Colonic mucosa (tissue), 4 donors: ENCODE measurements at regions not wholly inside any gene's neighbourhood (a gene's known extent, or its start where the extent isn't known, plus 50 kb on each side); places are given as distances from the start of the nearest gene placed in this dataset.

Experiments
- DNase-seq: peaks from one replicate; pipeline ENCODE4 v3.0.0-alpha.2; 2020
- H3K27ac ChIP-seq: fragments of 200-600 bp; one replicate; pipeline ENCODE4 v1.8.0; 2021
- H3K27me3 ChIP-seq: fragments of 200-600 bp; one replicate; pipeline ENCODE4 v1.8.0; 2021
- H3K36me3 ChIP-seq: fragments of 200-600 bp; one replicate; pipeline ENCODE4 v1.8.0; 2021
- H3K4me1 ChIP-seq: fragments of 200-600 bp; one replicate; pipeline ENCODE4 v1.8.0; 2021; ENCODE audit warnings: mild to moderate bottlenecking
- H3K4me3 ChIP-seq: fragments of 200-600 bp; one replicate; pipeline ENCODE4 v1.8.0; 2021
- H3K9ac ChIP-seq, 2 donors: one replicate each; pipeline ENCODE4 v1.7.0; 2013; ENCODE audit warnings: control low read depth in 2 of 2, low read depth in 2 of 2, low read length in 2 of 2
- H3K9me3 ChIP-seq: fragments of 200-600 bp; one replicate; pipeline ENCODE4 v1.8.0; 2021
- CTCF ChIP-seq: fragments of 200-600 bp; IDR thresholded peaks from one replicate; pipeline ENCODE4 v1.8.0; 2022; ENCODE audit warnings: antibody characterized with exemption, mild to moderate bottlenecking
- intact Hi-C: fragments of 100-400 bp; cut with DNase I; formaldehyde crosslinking; loops from one replicate; pipeline ENCODE4 v1.14.1; 2022
- donor health status: healthy.
- donor health status: DM: no; HTN: no; CAD: no.
- donor health status: DM: no; HTN: no; CAD: no.

- Histone ChIP-seq H3K4me3 (no peak overlapping the region), H3K36me3 (no peaks in the 10 kb centered on the region), H3K27me3 (no peaks in the 10 kb centered on the region), H3K4me1 (no peaks in the 10 kb centered on the region), H3K27ac (no peak overlapping the region), H3K9me3 (no peaks in the 10 kb centered on the region), H3K9ac (no peak overlapping the region)
- no peak for TF ChIP-seq CTCF
- intact Hi-C loops: no loop called here
- no peak for DNase-seq
These were observed 1038.2 kb downstream of the MCTP2 start for GRCh38 chr15:95269242-95270183.

GRCh38 chr15:95274101-95274500 is 1042.7 kb downstream of the MCTP2 start:
- Histone ChIP-seq H3K27me3 (no peaks in the 10 kb centered on the region), H3K4me3 (no peak overlapping the region), H3K36me3 (no peaks in the 10 kb centered on the region), H3K9me3 (no peaks in the 10 kb centered on the region), H3K9ac (no peak overlapping the region), H3K4me1 (no peaks in the 10 kb centered on the region), H3K27ac (no peak overlapping the region)
- TF ChIP-seq CTCF: no peak
- intact Hi-C loops: no loop called here
- DNase-seq: no peak

GRCh38 chr15:95277266-95277665 is 1045.9 kb downstream of the MCTP2 start:
- H3K4me1 ChIP-seq: no peaks in the 10 kb centered on the region
- H3K36me3 ChIP-seq: no peaks in the 10 kb centered on the region
- H3K9ac ChIP-seq: no peak overlapping the region
- TF ChIP-seq CTCF: no peak
- no peak overlapping the region for H3K4me3 ChIP-seq
- DNase-seq: no peak
- no peaks in the 10 kb centered on the region for H3K9me3 ChIP-seq
- H3K27ac ChIP-seq: peak overlapping the region; percentile 29
- no peaks in the 10 kb centered on the region for H3K27me3 ChIP-seq
- intact Hi-C loops: no loop called here

GRCh38 chr15:95278532-95279245 is 1047.3 kb downstream of the MCTP2 start:
- Histone ChIP-seq H3K4me3 (no peak overlapping the region), H3K9me3 (no peaks in the 10 kb centered on the region), H3K4me1 (no peaks in the 10 kb centered on the region), H3K27me3 (no peaks in the 10 kb centered on the region), H3K36me3 (no peaks in the 10 kb centered on the region), H3K27ac (peak overlapping the region; percentile 13), H3K9ac (no peak overlapping the region)
- DNase-seq: no peak
- TF ChIP-seq CTCF: no peak
- intact Hi-C loops: no loop called here

GRCh38 chr15:95279277-95280019 is 1048.1 kb downstream of the MCTP2 start:
- Histone ChIP-seq H3K4me3 (no peak overlapping the region), H3K27me3 (no peaks in the 10 kb centered on the region), H3K27ac (peak overlapping the region; percentile 13), H3K9ac (no peak overlapping the region), H3K4me1 (no peaks in the 10 kb centered on the region), H3K9me3 (no peaks in the 10 kb centered on the region), H3K36me3 (no peaks in the 10 kb centered on the region)
- intact Hi-C loops: no loop called here
- DNase-seq: no peak
- no peak for TF ChIP-seq CTCF
